ENCODE measurements at regions not wholly inside any gene's neighbourhood (a gene's known extent, or its start where the extent isn't known, plus 50 kb on each side); places are given as distances from the start of the nearest gene placed in this dataset.
A peak's percentile ranks its signal among the peaks of the same experiment; 100 is the strongest.

DNA sequence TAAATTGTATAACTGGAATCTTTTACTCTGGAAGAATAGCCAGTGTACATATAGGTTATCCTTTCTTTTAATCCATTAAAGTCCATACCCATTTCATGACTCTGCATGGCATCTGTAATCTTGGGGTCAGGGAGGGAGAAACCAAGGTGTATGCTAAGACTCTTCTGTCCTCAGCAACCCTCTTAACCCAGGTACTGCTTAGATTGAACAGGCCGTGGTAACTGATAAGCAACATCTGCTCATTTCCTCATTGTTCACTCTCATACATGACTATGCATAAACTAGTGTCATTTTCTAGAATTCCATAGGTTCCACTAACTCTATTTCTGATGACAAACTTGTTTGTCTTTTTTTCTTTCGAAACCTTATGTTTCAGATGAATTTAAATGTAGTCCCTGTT is 69.3 kb upstream of the IFNE start:
- Histone ChIP-seq H3K27ac (ENCODE audit: low read depth in 1 of 3, low read length in 2 of 3) (peak overlapping the region in 1 of 3 donors; percentile 65), H3K4me1 (ENCODE audit: control insufficient read depth in 3 of 3, insufficient read depth in 2 of 3, low read depth in 1 of 3, low read length in 2 of 3) (peaks cover 5 to 27% (median 9%) of the 10 kb centered on the region in 3 donors), H3K27me3 (ENCODE audit: control insufficient read depth in 3 of 3, insufficient read depth in 3 of 3, low read length in 3 of 3) (peaks cover 0 to 3% (median 0%) of the 10 kb centered on the region in 3 donors), H3K4me3 (ENCODE audit: low read depth in 1 of 3, low read length in 3 of 3) (no peak overlapping the region), H3K9me3 (ENCODE audit: control insufficient read depth in 2 of 2, insufficient read depth in 1 of 2, low read depth in 1 of 2, low read length in 1 of 2) (no peaks in the 10 kb centered on the region), H3K36me3 (ENCODE audit: control insufficient read depth in 3 of 3, insufficient read depth in 2 of 3, low read depth in 1 of 3, low read length in 3 of 3) (no peaks in the 10 kb centered on the region)
- DNase-seq, result peak; percentile 38 to 68
- no peak for FAIRE-seq
- WGBS, 3 donors, result 43 to 57% (median 50%) methylated on average over 2 of the region's 2 CpGs

DNA sequence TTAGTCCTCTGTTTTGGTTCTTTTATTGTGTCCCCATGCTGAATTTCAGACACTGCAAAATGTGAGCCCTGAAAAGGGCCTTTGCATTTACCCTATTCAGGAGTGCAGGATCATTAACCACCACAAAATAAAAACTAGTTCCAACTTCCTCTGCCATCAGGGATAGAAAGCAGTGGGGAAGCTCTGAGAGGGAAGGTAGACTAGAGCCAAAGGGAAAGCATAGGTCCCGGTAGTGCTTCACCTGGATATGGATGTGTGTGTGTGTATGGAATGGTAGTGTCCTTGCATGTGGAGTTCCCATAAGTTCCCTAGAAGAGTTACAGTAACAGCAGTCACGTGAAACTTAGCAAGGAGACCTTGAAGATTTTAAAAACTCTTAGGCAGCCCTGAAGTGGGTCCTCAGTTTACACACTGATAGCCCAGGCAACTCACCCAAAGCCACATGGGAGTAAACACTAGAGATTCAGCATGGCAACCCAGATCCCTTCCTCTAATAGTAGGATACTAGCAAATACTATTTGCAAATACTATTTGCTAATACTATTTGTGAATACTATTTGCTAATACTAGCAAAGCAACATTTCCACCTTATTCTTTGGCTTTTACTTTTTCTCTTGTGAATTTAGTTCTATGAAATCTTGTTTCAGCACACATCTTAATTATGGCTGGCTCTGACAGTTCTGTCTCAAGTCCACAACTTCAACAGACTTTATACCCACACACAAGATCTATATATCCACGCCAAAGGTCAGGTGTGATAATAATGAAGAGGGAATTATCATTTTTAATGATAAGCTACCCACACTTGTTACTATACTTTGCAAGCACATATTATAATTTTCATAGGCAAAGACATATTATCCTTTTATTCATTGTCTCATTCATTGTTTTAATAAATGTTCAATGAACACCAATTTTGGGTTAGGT is 70.4 kb upstream of the IFNE start:
- H3K9me3 ChIP-seq (ENCODE audit: control insufficient read depth in 2 of 2, insufficient read depth in 1 of 2, low read depth in 1 of 2, low read length in 1 of 2), result no peaks in the 10 kb centered on the region
- no peaks in the 10 kb centered on the region for H3K36me3 ChIP-seq (ENCODE audit: control insufficient read depth in 3 of 3, insufficient read depth in 2 of 3, low read depth in 1 of 3, low read length in 3 of 3)
- WGBS, 3 donors, result 23 to 64% (median 38%) methylated on average over 3 of the region's 3 CpGs
- FAIRE-seq (peak; percentile 49), DNase-seq (peak; percentile 55 to 84)
- H3K4me3 ChIP-seq (ENCODE audit: low read depth in 1 of 3, low read length in 3 of 3), result peak overlapping the region in 1 of 3 donors; percentile 1
- H3K4me1 ChIP-seq (ENCODE audit: control insufficient read depth in 3 of 3, insufficient read depth in 2 of 3, low read depth in 1 of 3, low read length in 2 of 3), result peaks cover 5 to 27% (median 9%) of the 10 kb centered on the region in 3 donors
- peaks cover 0 to 3% (median 0%) of the 10 kb centered on the region in 3 donors for H3K27me3 ChIP-seq (ENCODE audit: control insufficient read depth in 3 of 3, insufficient read depth in 3 of 3, low read length in 3 of 3)
- peak overlapping the region; percentile 47 to 65 (median 59) for H3K27ac ChIP-seq (ENCODE audit: low read depth in 1 of 3, low read length in 2 of 3)

DNA sequence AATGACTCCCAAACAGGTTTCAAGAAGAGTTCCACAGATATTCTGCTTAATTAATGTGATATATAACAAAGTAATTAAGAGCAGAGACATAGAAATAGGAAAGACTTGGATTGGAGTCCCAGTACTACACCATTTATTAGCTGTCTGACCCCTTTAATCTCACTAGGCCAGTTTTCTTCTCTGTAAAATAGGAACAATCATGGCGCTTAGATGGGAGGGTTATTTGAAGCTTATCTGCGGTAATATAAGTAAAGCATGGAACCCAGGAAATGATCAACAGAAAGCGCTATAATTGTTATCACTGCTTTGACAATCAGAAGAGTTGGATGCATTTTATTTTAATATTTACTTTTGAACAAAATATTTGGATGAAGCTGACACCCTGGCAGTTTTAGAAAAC is 71.3 kb upstream of the IFNE start:
- WGBS, 3 donors, result 16 to 68% (median 51%) methylated on average over 3 of the region's 3 CpGs
- Histone ChIP-seq H3K27ac (ENCODE audit: low read depth in 1 of 3, low read length in 2 of 3) (peak overlapping the region in 2 of 3 donors; percentile 48 to 65), H3K9me3 (ENCODE audit: control insufficient read depth in 2 of 2, insufficient read depth in 1 of 2, low read depth in 1 of 2, low read length in 1 of 2) (no peaks in the 10 kb centered on the region), H3K4me1 (ENCODE audit: control insufficient read depth in 3 of 3, insufficient read depth in 2 of 3, low read depth in 1 of 3, low read length in 2 of 3) (peaks cover 5 to 27% (median 8%) of the 10 kb centered on the region in 3 donors), H3K4me3 (ENCODE audit: low read depth in 1 of 3, low read length in 3 of 3) (no peak overlapping the region), H3K36me3 (ENCODE audit: control insufficient read depth in 3 of 3, insufficient read depth in 2 of 3, low read depth in 1 of 3, low read length in 3 of 3) (no peaks in the 10 kb centered on the region), H3K27me3 (ENCODE audit: control insufficient read depth in 3 of 3, insufficient read depth in 3 of 3, low read length in 3 of 3) (peaks cover 0 to 3% (median under 1%) of the 10 kb centered on the region in 3 donors)
- FAIRE-seq (no peak), DNase-seq (peak; percentile 21 to 72)

DNA sequence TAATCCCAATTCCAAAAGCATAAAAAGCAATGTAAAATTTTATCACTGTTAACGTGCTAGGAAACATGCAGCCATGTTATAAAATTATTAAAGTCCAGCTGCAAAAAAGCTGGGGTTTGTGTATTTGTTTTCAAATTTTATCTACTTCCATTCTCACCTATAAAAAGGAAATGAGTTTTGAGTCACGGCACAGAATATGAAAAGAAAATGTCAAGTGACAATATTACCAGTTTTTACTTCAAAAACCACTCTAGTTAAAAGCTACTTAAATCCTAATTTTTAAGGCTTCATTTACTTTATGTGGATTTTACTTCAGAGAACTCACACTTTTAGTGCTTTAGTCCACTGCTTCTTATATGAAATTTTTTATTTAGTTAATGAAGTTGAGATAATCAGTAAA is 72.7 kb upstream of the IFNE start:
- Histone ChIP-seq H3K9me3 (ENCODE audit: control insufficient read depth in 2 of 2, insufficient read depth in 1 of 2, low read depth in 1 of 2, low read length in 1 of 2) (no peaks in the 10 kb centered on the region), H3K27me3 (ENCODE audit: control insufficient read depth in 3 of 3, insufficient read depth in 3 of 3, low read length in 3 of 3) (peaks cover 0 to 10% (median 6%) of the 10 kb centered on the region in 3 donors), H3K27ac (ENCODE audit: low read depth in 1 of 3, low read length in 2 of 3) (peak overlapping the region in 1 of 3 donors; percentile 43), H3K36me3 (ENCODE audit: control insufficient read depth in 3 of 3, insufficient read depth in 2 of 3, low read depth in 1 of 3, low read length in 3 of 3) (no peaks in the 10 kb centered on the region), H3K4me3 (ENCODE audit: low read depth in 1 of 3, low read length in 3 of 3) (no peak overlapping the region), H3K4me1 (ENCODE audit: control insufficient read depth in 3 of 3, insufficient read depth in 2 of 3, low read depth in 1 of 3, low read length in 2 of 3) (peaks cover 4 to 21% (median 5%) of the 10 kb centered on the region in 3 donors)
- 11 to 53% (median 36%) methylated on average over 2 of the region's 2 CpGs for WGBS, 3 donors
- no peak for DNase-seq
- FAIRE-seq, result no peak

DNA sequence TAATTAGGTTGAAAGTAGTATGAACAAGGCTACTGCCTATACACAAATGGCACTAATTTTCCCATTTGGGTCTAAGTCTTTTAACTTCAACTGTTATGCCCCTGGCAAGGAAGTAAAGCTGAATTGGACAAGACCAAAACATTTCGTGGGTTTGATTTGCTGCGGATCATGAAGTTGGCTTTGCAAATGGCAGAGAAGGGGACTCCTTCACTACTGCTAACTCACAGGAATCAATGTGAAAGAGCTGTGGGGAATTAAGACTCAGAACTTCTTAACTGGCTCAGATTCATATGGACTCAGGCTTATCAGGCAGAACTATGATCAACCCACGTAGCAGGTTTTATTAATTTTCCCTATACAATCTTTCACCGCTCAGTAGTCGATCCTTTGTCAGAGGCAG is 73.8 kb upstream of the IFNE start:
- DNase-seq (peak; percentile 36 to 66), FAIRE-seq (no peak)
- Histone ChIP-seq H3K9me3 (ENCODE audit: control insufficient read depth in 2 of 2, insufficient read depth in 1 of 2, low read depth in 1 of 2, low read length in 1 of 2) (no peaks in the 10 kb centered on the region), H3K27me3 (ENCODE audit: control insufficient read depth in 3 of 3, insufficient read depth in 3 of 3, low read length in 3 of 3) (peaks cover 0 to 13% (median 8%) of the 10 kb centered on the region in 3 donors), H3K4me3 (ENCODE audit: low read depth in 1 of 3, low read length in 3 of 3) (peak overlapping the region in 2 of 3 donors; percentile 22 to 61), H3K36me3 (ENCODE audit: control insufficient read depth in 3 of 3, insufficient read depth in 2 of 3, low read depth in 1 of 3, low read length in 3 of 3) (no peaks in the 10 kb centered on the region), H3K27ac (ENCODE audit: low read depth in 1 of 3, low read length in 2 of 3) (peak overlapping the region; percentile 43 to 84 (median 50)), H3K4me1 (ENCODE audit: control insufficient read depth in 3 of 3, insufficient read depth in 2 of 3, low read depth in 1 of 3, low read length in 2 of 3) (peaks cover 0 to 14% (median 0%) of the 10 kb centered on the region in 3 donors)
- WGBS, 3 donors, result 18 to 66% (median 44%) methylated on average over 5 of the region's 5 CpGs

DNA sequence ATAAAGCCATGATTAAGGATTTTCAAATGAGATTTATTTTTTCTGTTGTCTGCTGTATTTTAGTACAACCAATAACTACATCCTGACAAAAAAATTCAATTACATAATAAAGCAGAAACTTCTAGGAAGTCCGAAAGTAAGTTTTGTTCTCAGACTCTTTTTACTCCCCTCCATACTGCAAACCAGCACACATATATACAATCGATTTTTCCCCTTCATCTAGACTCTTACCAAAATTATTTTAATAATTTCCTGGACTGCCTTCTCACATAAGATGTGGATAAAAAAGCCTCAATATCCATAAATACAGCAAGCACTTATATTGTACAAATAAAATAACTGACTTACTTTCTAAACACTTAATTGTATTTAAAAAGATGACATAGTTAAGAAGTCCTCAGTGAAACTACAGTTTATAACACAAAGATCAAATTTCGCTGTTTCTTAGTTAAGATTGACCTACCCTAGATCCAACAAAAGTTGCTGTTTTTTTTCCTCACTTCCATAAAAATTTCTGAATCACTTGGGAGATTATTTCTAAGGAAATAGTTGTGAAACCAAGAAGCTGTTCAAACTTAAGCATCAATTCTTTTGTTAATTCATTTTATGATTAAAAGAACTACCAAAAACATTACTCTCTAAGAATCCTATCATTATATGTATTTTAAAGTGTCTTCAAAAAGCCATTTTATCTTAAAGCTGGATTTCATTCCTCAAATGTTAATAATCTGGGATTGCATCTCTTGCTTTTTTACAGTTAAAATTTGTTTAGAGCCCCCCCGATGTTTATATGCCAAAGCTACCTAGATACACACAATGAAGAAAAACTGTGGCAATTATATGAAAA is 74.7 kb upstream of the IFNE start:
- H3K27me3 ChIP-seq (ENCODE audit: control insufficient read depth in 3 of 3, insufficient read depth in 3 of 3, low read length in 3 of 3), result peaks cover 0 to 13% (median 8%) of the 10 kb centered on the region in 3 donors

DNA sequence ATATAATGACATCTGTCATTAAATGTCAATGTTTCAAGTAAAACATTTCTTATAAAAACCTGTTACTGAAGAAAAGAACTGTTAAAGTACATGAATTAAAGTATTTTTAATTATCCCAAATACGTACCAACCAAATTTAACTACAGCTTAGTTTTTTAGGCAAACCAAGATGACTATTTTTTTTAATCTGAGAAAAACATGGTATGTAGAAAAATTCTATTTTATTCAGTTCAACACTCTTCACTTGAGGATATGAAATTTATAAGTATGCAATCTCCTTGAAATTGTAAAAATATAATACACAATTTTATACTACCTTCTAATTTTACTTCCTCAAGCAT is 75.3 kb upstream of the IFNE start:
- no peak for DNase-seq
- FAIRE-seq, result peak; percentile 10
- no peaks in the 10 kb centered on the region for H3K9me3 ChIP-seq (ENCODE audit: control insufficient read depth in 2 of 2, insufficient read depth in 1 of 2, low read depth in 1 of 2, low read length in 1 of 2)
- peaks cover 0 to 5% (median 0%) of the 10 kb centered on the region in 3 donors for H3K4me1 ChIP-seq (ENCODE audit: control insufficient read depth in 3 of 3, insufficient read depth in 2 of 3, low read depth in 1 of 3, low read length in 2 of 3)
- H3K27ac ChIP-seq (ENCODE audit: low read depth in 1 of 3, low read length in 2 of 3), result peak overlapping the region in 1 of 3 donors; percentile 96
- H3K36me3 ChIP-seq (ENCODE audit: control insufficient read depth in 3 of 3, insufficient read depth in 2 of 3, low read depth in 1 of 3, low read length in 3 of 3), result no peaks in the 10 kb centered on the region
- peaks cover 0 to 13% (median 6%) of the 10 kb centered on the region in 3 donors for H3K27me3 ChIP-seq (ENCODE audit: control insufficient read depth in 3 of 3, insufficient read depth in 3 of 3, low read length in 3 of 3)
- H3K4me3 ChIP-seq (ENCODE audit: low read depth in 1 of 3, low read length in 3 of 3), result peak overlapping the region in 1 of 3 donors; percentile 10
- 11 to 57% (median 44%) methylated on average over 1 of the region's 1 CpG for WGBS, 3 donors

More for the DNA sequence above, 74.7 kb upstream of the IFNE start:
- Histone ChIP-seq H3K36me3 (ENCODE audit: control insufficient read depth in 3 of 3, insufficient read depth in 2 of 3, low read depth in 1 of 3, low read length in 3 of 3) (no peaks in the 10 kb centered on the region), H3K27ac (ENCODE audit: low read depth in 1 of 3, low read length in 2 of 3) (peak overlapping the region in 1 of 3 donors; percentile 38), H3K4me3 (ENCODE audit: low read depth in 1 of 3, low read length in 3 of 3) (peak overlapping the region in 2 of 3 donors; percentile 10 to 35), H3K9me3 (ENCODE audit: control insufficient read depth in 2 of 2, insufficient read depth in 1 of 2, low read depth in 1 of 2, low read length in 1 of 2) (no peaks in the 10 kb centered on the region), H3K4me1 (ENCODE audit: control insufficient read depth in 3 of 3, insufficient read depth in 2 of 3, low read depth in 1 of 3, low read length in 2 of 3) (peaks cover 0 to 9% (median 0%) of the 10 kb centered on the region in 3 donors)
- 13 to 56% (median 31%) methylated on average over 4 of the region's 4 CpGs for WGBS, 3 donors
- FAIRE-seq, result no peak
- no peak for DNase-seq

DNA sequence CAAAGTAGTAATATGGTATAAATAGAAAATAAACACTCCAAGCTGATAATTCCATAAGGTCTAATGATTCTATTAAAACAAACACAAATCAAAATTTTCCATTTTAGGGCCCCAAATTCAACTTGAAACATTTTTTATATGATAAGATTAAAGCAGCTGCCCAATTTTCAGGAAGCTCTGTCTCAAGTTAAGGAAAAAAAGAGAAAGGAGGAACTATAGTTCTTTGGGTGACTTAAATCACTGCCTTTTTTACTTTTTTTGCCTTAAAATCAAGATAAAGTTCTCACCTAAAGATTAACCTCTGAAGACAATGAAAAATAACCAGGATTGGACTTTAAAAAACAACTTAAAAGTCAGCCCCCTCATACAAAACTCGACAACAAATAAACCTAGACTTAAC is 76.0 kb upstream of the IFNE start:
- no peaks in the 10 kb centered on the region for H3K36me3 ChIP-seq (ENCODE audit: control insufficient read depth in 3 of 3, insufficient read depth in 2 of 3, low read depth in 1 of 3, low read length in 3 of 3)
- 5 to 20% (median 15%) methylated on average over 1 of the region's 1 CpG for WGBS, 3 donors
- FAIRE-seq (no peak), DNase-seq (no peak)
- H3K4me1 ChIP-seq (ENCODE audit: control insufficient read depth in 3 of 3, insufficient read depth in 2 of 3, low read depth in 1 of 3, low read length in 2 of 3), result peaks cover 0 to 3% (median 0%) of the 10 kb centered on the region in 3 donors
- H3K27me3 ChIP-seq (ENCODE audit: control insufficient read depth in 3 of 3, insufficient read depth in 3 of 3, low read length in 3 of 3), result peaks cover 0 to 13% (median 6%) of the 10 kb centered on the region in 3 donors
- peak overlapping the region in 1 of 3 donors; percentile 96 for H3K27ac ChIP-seq (ENCODE audit: low read depth in 1 of 3, low read length in 2 of 3)
- H3K4me3 ChIP-seq (ENCODE audit: low read depth in 1 of 3, low read length in 3 of 3), result peak overlapping the region in 2 of 3 donors; percentile 76 to 87
- H3K9me3 ChIP-seq (ENCODE audit: control insufficient read depth in 2 of 2, insufficient read depth in 1 of 2, low read depth in 1 of 2, low read length in 1 of 2), result no peaks in the 10 kb centered on the region

Measured in small intestine (tissue), 7 donors.